ENCODE measurements at regions not wholly inside any gene's neighbourhood (a gene's known extent, or its start where the extent isn't known, plus 50 kb on each side); places are given as distances from the start of the nearest gene placed in this dataset.

- TF ChIP-seq CTCF (IDR thresholded peaks at IDR 0.05), result no peak
- Histone ChIP-seq H3K27me3 (ENCODE audit: control insufficient read depth in 2 of 2, insufficient read depth in 2 of 2, low read length in 2 of 2) (no peaks in the 10 kb centered on the region), H3K9me3 (replicated peaks in 1 of 2; ENCODE audit: control insufficient read depth in 1 of 2, insufficient read depth in 1 of 2, low read length in 2 of 2) (no peaks in the 10 kb centered on the region), H3K27ac (ENCODE audit: low read depth in 1 of 2, low read length in 2 of 2) (no peak overlapping the region), H3K4me2 (replicated peaks; ENCODE audit: extremely low read depth, low read length, poor library complexity, severe bottlenecking) (no peak overlapping the region), H3K9ac (ENCODE audit: insufficient read depth, low read length, poor library complexity, severe bottlenecking) (no peak overlapping the region), H2AFZ (ENCODE audit: insufficient read depth, low read depth, low read length, poor library complexity, severe bottlenecking) (no peak overlapping the region), H4K20me1 (ENCODE audit: insufficient read depth, low read length) (no peaks in the 10 kb centered on the region), H3K4me1 (ENCODE audit: control insufficient read depth in 1 of 2, insufficient read depth in 2 of 2, low read length in 2 of 2) (peaks cover 0 to 7% of the 10 kb centered on the region in 2 donors), H3K36me3 (replicated peaks in 1 of 2; ENCODE audit: control insufficient read depth in 1 of 2, insufficient read depth in 2 of 2, low read length in 2 of 2) (no peaks in the 10 kb centered on the region), H3K4me3 (replicated peaks in 1 of 3; ENCODE audit: low read depth in 2 of 3, low read length in 3 of 3) (no peak overlapping the region), H3K79me2 (ENCODE audit: insufficient read depth, low read length) (no peaks in the 10 kb centered on the region)
- H3K4me1 Mint-ChIP-seq, result no peaks in the 10 kb centered on the region
- no peak for DNase-seq
- peaks cover 0 to 16% (median 8%) of the 10 kb centered on the region in 7 donors for H3K9me3 Mint-ChIP-seq
- no peaks in the 10 kb centered on the region for H3K36me3 Mint-ChIP-seq
- no peak overlapping the region for H3K4me3 Mint-ChIP-seq
- 74% methylated on average over 4 of the region's 5 CpGs for WGBS (ENCODE audit: insufficient coverage)
- intact Hi-C loops (cut with micrococcal nuclease), result no loop called here
- peaks cover 0 to 3% (median 0%) of the 10 kb centered on the region in 3 donors for H3K27me3 Mint-ChIP-seq (ENCODE audit: low read depth in 3 of 3)
- no peak overlapping the region for H3K27ac Mint-ChIP-seq
These were observed 65.6 kb upstream of the PRICKLE2 start for GRCh38 chr3:64290864-64291263.

- Histone ChIP-seq H3K4me1 (ENCODE audit: control insufficient read depth in 1 of 2, insufficient read depth in 2 of 2, low read length in 2 of 2) (peaks cover 0 to 7% of the 10 kb centered on the region in 2 donors), H3K36me3 (replicated peaks in 1 of 2; ENCODE audit: control insufficient read depth in 1 of 2, insufficient read depth in 2 of 2, low read length in 2 of 2) (no peaks in the 10 kb centered on the region), H3K79me2 (ENCODE audit: insufficient read depth, low read length) (no peaks in the 10 kb centered on the region), H2AFZ (ENCODE audit: insufficient read depth, low read depth, low read length, poor library complexity, severe bottlenecking) (no peak overlapping the region), H3K27ac (ENCODE audit: low read depth in 1 of 2, low read length in 2 of 2) (no peak overlapping the region), H3K4me3 (replicated peaks in 1 of 3; ENCODE audit: low read depth in 2 of 3, low read length in 3 of 3) (no peak overlapping the region), H3K27me3 (ENCODE audit: control insufficient read depth in 2 of 2, insufficient read depth in 2 of 2, low read length in 2 of 2) (no peaks in the 10 kb centered on the region), H3K9me3 (replicated peaks in 1 of 2; ENCODE audit: control insufficient read depth in 1 of 2, insufficient read depth in 1 of 2, low read length in 2 of 2) (no peaks in the 10 kb centered on the region), H3K4me2 (replicated peaks; ENCODE audit: extremely low read depth, low read length, poor library complexity, severe bottlenecking) (no peak overlapping the region), H3K9ac (ENCODE audit: insufficient read depth, low read length, poor library complexity, severe bottlenecking) (no peak overlapping the region), H4K20me1 (ENCODE audit: insufficient read depth, low read length) (no peaks in the 10 kb centered on the region)
- no peaks in the 10 kb centered on the region for H3K4me1 Mint-ChIP-seq
- DNase-seq, result no peak
- intact Hi-C loops (cut with micrococcal nuclease), result no loop called here
- TF ChIP-seq CTCF (IDR thresholded peaks at IDR 0.05), result no peak
- no peak overlapping the region for H3K4me3 Mint-ChIP-seq
- H3K27ac Mint-ChIP-seq, result no peak overlapping the region
- H3K27me3 Mint-ChIP-seq (ENCODE audit: low read depth in 3 of 3), result peaks cover 0 to 3% (median 0%) of the 10 kb centered on the region in 3 donors
- no CpG with 5 or more reads among the region's 5 CpGs for WGBS (ENCODE audit: insufficient coverage)
- no peaks in the 10 kb centered on the region for H3K36me3 Mint-ChIP-seq
- H3K9me3 Mint-ChIP-seq, result peaks cover 0 to 10% (median 6%) of the 10 kb centered on the region in 7 donors
These were observed 64.9 kb upstream of the PRICKLE2 start for GRCh38 chr3:64290161-64290560.

Measured in CD14-positive monocyte (primary cell).